SU-DHL-6 (cell line): ENCODE measurements at regions not wholly inside any gene's neighbourhood (a gene's known extent, or its start where the extent isn't known, plus 50 kb on each side); places are given as distances from the start of the nearest gene placed in this dataset.

Experiments used
- H2AFZ ChIP-seq: fragments of 200-600 bp; sonication (generic); 2 replicates; pipeline ENCODE4 v1.6.1; 2014; ENCODE audit warnings: low read depth, mild to moderate bottlenecking, moderate library complexity, mixed read lengths, antibody characterized with exemption, low read length; ENCODE audit not compliant: severe bottlenecking
- H3F3A ChIP-seq: fragments of 200-600 bp; shearing (Covaris generic); 2 replicates; pipeline ENCODE4 v1.6.0; 2016; ENCODE audit warnings: antibody characterized with exemption, mild to moderate bottlenecking; ENCODE audit not compliant: insufficient read depth
- H3K27ac ChIP-seq: fragments of 200-600 bp; sonication (generic); 2 replicates; pipeline ENCODE4 v1.5.1; 2016; ENCODE audit warnings: low read depth, mild to moderate bottlenecking, low read length, moderate library complexity, mixed read lengths
- H3K27me3 ChIP-seq: fragments of 200-600 bp; sonication (generic), shearing (Covaris generic); 2 replicates; pipeline ENCODE4 v1.6.0; 2014; ENCODE audit warnings: mild to moderate bottlenecking, low read length
- H3K36me3 ChIP-seq: fragments of 200-600 bp; sonication (generic); 2 replicates; pipeline ENCODE4 v1.6.1; 2014; ENCODE audit warnings: mild to moderate bottlenecking, low read length, mixed read lengths
- H3K4me2 ChIP-seq: fragments of 300-600, 200-600 bp; shearing (Covaris generic), sonication (generic); 2 replicates; pipeline ENCODE4 v1.6.0; 2014; ENCODE audit warnings: low read length, low read depth, mild to moderate bottlenecking; ENCODE audit not compliant: poor library complexity, severe bottlenecking
- H3K4me3 ChIP-seq: fragments of 200-600 bp; sonication (generic); 2 replicates; pipeline ENCODE4 v1.5.1; 2014; ENCODE audit warnings: antibody characterized with exemption, low read length, mild to moderate bottlenecking, mixed read lengths; ENCODE audit not compliant: insufficient read depth, poor library complexity, severe bottlenecking
- H3K79me2 ChIP-seq: fragments of 200-600 bp; sonication (generic); 2 replicates; pipeline ENCODE4 v1.6.1; 2014; ENCODE audit warnings: mild to moderate bottlenecking, low read length, moderate library complexity; ENCODE audit not compliant: insufficient read depth
- H3K9ac ChIP-seq: fragments of 200-600 bp; sonication (generic); 2 replicates; pipeline ENCODE4 v1.7.0; 2014; ENCODE audit warnings: mild to moderate bottlenecking, low read length
- H3K9me2 ChIP-seq: fragments of 200-600 bp; sonication (generic); replicated peaks from 2 replicates; pipeline ENCODE4 v1.6.1; 2014; ENCODE audit warnings: low read length; ENCODE audit not compliant: insufficient read depth
- H3K9me3 ChIP-seq: fragments of 200-600 bp; sonication (generic); 2 replicates; pipeline ENCODE4 v1.6.1; 2014; ENCODE audit warnings: low read length, mixed read lengths; ENCODE audit not compliant: insufficient read depth
- H4K20me1 ChIP-seq: fragments of 200-600 bp; sonication (generic); 2 replicates; pipeline ENCODE4 v1.6.1; 2014; ENCODE audit warnings: low read depth, mild to moderate bottlenecking, antibody characterized with exemption, low read length, moderate library complexity, mixed read lengths
- CTCF ChIP-seq: fragments of 200-600 bp; sonication (generic); IDR thresholded peaks from one replicate; pipeline ENCODE4 v1.5.1; 2017; ENCODE audit warnings: antibody characterized with exemption, mild to moderate bottlenecking, low read length, moderate library complexity; ENCODE audit not compliant: insufficient read depth, poor library complexity, severe bottlenecking
- EZH2phosphoT487 ChIP-seq: fragments of 200-600 bp; sonication (generic), shearing (Covaris generic); conservative IDR thresholded peaks from 2 replicates; pipeline ENCODE4 v1.6.1; 2018; ENCODE audit warnings: mild to moderate bottlenecking, antibody characterized with exemption, low read length, moderate library complexity, mixed read lengths

GRCh38 chr2:150812664-150813367, 325.3 kb upstream of the RND3 start:
- Histone ChIP-seq H3K79me2 (no peaks in the 10 kb centered on the region), H3K9ac (no peak overlapping the region), H4K20me1 (no peaks in the 10 kb centered on the region), H3K27ac (no peak overlapping the region), H3F3A (no peaks in the 10 kb centered on the region), H3K9me2 (no peaks in the 10 kb centered on the region), H3K4me3 (no peak overlapping the region), H3K9me3 (no peaks in the 10 kb centered on the region), H3K36me3 (no peaks in the 10 kb centered on the region), H3K27me3 (no peaks in the 10 kb centered on the region), H2AFZ (no peak overlapping the region), H3K4me2 (no peak overlapping the region)
- TF ChIP-seq EZH2phosphoT487 (no peak), CTCF (no peak)

GRCh38 chr2:150812066-150812465, 324.6 kb upstream of the RND3 start:
- Histone ChIP-seq H3K27ac (no peak overlapping the region), H2AFZ (no peak overlapping the region)
- TF ChIP-seq CTCF (no peak), EZH2phosphoT487 (no peak)

GRCh38 chr2:150811259-150811855, 323.9 kb upstream of the RND3 start:
- no peak overlapping the region for H2AFZ ChIP-seq
- no peaks in the 10 kb centered on the region for H3K36me3 ChIP-seq
- H3K79me2 ChIP-seq = no peaks in the 10 kb centered on the region

More at GRCh38 chr2:150812066-150812465, 324.6 kb upstream of the RND3 start:
- H4K20me1 ChIP-seq = no peaks in the 10 kb centered on the region
- H3K36me3 ChIP-seq = no peaks in the 10 kb centered on the region
- H3K9ac ChIP-seq = no peak overlapping the region
- H3K79me2 ChIP-seq = no peaks in the 10 kb centered on the region
- no peak overlapping the region for H3K4me2 ChIP-seq
- H3K9me3 ChIP-seq = no peaks in the 10 kb centered on the region
- no peaks in the 10 kb centered on the region for H3F3A ChIP-seq
- no peak overlapping the region for H3K4me3 ChIP-seq
- no peaks in the 10 kb centered on the region for H3K9me2 ChIP-seq
- no peaks in the 10 kb centered on the region for H3K27me3 ChIP-seq

More at GRCh38 chr2:150811259-150811855, 323.9 kb upstream of the RND3 start:
- TF ChIP-seq CTCF = no peak
- TF ChIP-seq EZH2phosphoT487 = no peak
- no peak overlapping the region for H3K27ac ChIP-seq
- no peak overlapping the region for H3K4me2 ChIP-seq
- no peaks in the 10 kb centered on the region for H4K20me1 ChIP-seq
- H3F3A ChIP-seq = no peaks in the 10 kb centered on the region
- H3K9me2 ChIP-seq = no peaks in the 10 kb centered on the region
- no peak overlapping the region for H3K4me3 ChIP-seq
- no peaks in the 10 kb centered on the region for H3K27me3 ChIP-seq
- H3K9me3 ChIP-seq = no peaks in the 10 kb centered on the region
- no peak overlapping the region for H3K9ac ChIP-seq
